ENCODE measurements at regions not wholly inside any gene's neighbourhood (a gene's known extent, or its start where the extent isn't known, plus 50 kb on each side); places are given as distances from the start of the nearest gene placed in this dataset.

DNA sequence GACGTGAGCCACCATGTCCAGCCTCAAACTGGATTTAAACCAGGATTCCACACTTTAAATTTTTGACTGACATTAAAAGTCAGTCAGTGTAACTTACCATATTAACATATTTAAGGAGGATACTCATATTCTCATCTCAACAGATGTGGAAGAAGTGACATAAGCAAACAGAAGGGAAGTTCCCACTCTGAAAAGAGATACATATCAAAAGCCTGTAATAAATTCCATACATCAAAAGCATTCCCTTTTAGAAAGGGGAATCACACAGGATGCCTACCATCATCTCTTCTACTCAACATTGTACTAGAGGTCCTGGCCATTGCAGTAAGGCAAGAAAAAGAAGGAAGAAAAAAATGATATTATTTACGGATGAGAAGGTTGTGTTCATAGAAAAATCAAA is 618.2 kb upstream of the DIPK2B start:
- Histone ChIP-seq H2BK15ac (ENCODE audit: low read depth, low read length) (no peak overlapping the region), H3K18ac (ENCODE audit: insufficient read length, low read depth, low read length) (no peak overlapping the region), H3T11ph (ENCODE audit: low read length) (no peak overlapping the region), H4K8ac (replicated peaks; ENCODE audit: insufficient read length, low read depth, low read length) (no peak overlapping the region), H3K9me3 (ENCODE audit: control insufficient read depth, low read depth, low read length) (no peaks in the 10 kb centered on the region), H4K91ac (ENCODE audit: insufficient read length, low read depth, low read length) (no peak overlapping the region), H3K27ac (ENCODE audit: insufficient read length, low read depth, low read length) (no peak overlapping the region), H2AK5ac (ENCODE audit: insufficient read length, low read length) (no peak overlapping the region), H3K4ac (ENCODE audit: low read depth, low read length) (no peak overlapping the region), H3K56ac (ENCODE audit: insufficient read length, low read depth, low read length) (no peak overlapping the region), H3K79me2 (ENCODE audit: insufficient read depth, low read length) (peaks cover 32% of the 10 kb centered on the region; the same call in 1 of the 2 replicates), H3K4me2 (ENCODE audit: insufficient read depth, insufficient read length, low read length) (no peak overlapping the region), H3K23ac (ENCODE audit: insufficient read length, low read depth, low read length) (no peak overlapping the region), H3K23me2 (ENCODE audit: insufficient read length, low read depth, low read length, poor library complexity, severe bottlenecking) (no peaks in the 10 kb centered on the region), H3K14ac (ENCODE audit: insufficient read depth, low read length) (no peak overlapping the region), H4K5ac (ENCODE audit: insufficient read length, low read depth, low read length) (no peak overlapping the region), H3K27me3 (ENCODE audit: insufficient read depth, low read length) (no peaks in the 10 kb centered on the region), H2AFZ (ENCODE audit: low read length) (no peak overlapping the region), H4K20me1 (ENCODE audit: control insufficient read depth, insufficient read depth, insufficient read length) (no peaks in the 10 kb centered on the region), H3K4me1 (ENCODE audit: insufficient read depth, low read length) (no peaks in the 10 kb centered on the region), H2BK120ac (ENCODE audit: low read depth, low read length, poor library complexity, severe bottlenecking) (no peak overlapping the region), H2BK20ac (ENCODE audit: low read depth, low read length, poor library complexity, severe bottlenecking) (no peak overlapping the region), H2BK5ac (ENCODE audit: insufficient read length, low read length) (no peak overlapping the region), H3K79me1 (ENCODE audit: insufficient read depth, low read depth, low read length, poor library complexity, severe bottlenecking) (no peaks in the 10 kb centered on the region), H3K9ac (ENCODE audit: extremely low read depth, insufficient read length, low read length) (no peak overlapping the region), H2BK12ac (ENCODE audit: insufficient read length, low read depth, low read length) (no peak overlapping the region)
- no CpG with 5 or more reads among the region's 2 CpGs for WGBS (ENCODE audit: extremely low coverage, insufficient read length, low lambda C conversion rate)
- Mint-ChIP-seq H3K27ac (no peak overlapping the region), H3K27me3 (ENCODE audit: low read depth) (no peaks in the 10 kb centered on the region), H3K4me3 (no peak overlapping the region), H3K36me3 (ENCODE audit: insufficient read depth in 1 of 3, low read depth in 3 of 3) (peaks cover 32 to 82% (median 75%) of the 10 kb centered on the region in 3 experiments), H3K9me3 (peaks cover 55 to 61% of the 10 kb centered on the region in 2 experiments; a peak in 4 of 5 replicates), H3K4me1 (peaks cover 0 to 3% of the 10 kb centered on the region in 2 experiments; a peak in 1 of 4 replicates)
- DNase-seq: no peak
- TF ChIP-seq, protein P1, sequence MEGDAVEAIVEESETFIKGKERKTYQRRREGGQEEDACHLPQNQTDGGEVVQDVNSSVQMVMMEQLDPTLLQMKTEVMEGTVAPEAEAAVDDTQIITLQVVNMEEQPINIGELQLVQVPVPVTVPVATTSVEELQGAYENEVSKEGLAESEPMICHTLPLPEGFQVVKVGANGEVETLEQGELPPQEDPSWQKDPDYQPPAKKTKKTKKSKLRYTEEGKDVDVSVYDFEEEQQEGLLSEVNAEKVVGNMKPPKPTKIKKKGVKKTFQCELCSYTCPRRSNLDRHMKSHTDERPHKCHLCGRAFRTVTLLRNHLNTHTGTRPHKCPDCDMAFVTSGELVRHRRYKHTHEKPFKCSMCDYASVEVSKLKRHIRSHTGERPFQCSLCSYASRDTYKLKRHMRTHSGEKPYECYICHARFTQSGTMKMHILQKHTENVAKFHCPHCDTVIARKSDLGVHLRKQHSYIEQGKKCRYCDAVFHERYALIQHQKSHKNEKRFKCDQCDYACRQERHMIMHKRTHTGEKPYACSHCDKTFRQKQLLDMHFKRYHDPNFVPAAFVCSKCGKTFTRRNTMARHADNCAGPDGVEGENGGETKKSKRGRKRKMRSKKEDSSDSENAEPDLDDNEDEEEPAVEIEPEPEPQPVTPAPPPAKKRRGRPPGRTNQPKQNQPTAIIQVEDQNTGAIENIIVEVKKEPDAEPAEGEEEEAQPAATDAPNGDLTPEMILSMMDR (conservative IDR thresholded peaks at IDR 0.05): no peak
